Esophagus squamous epithelium (tissue), 4 donors: ENCODE measurements at regions not wholly inside any gene's neighbourhood (a gene's known extent, or its start where the extent isn't known, plus 50 kb on each side); places are given as distances from the start of the nearest gene placed in this dataset.

Experiments used
- CTCF ChIP-seq, 6 experiments: fragments of 450-650 bp in 4 of 6; fragments of 200-600 bp in 2 of 6; sonication (generic) in 2 of 6; IDR thresholded peaks; one replicate each; pipeline ENCODE4 v1.5.1; 2016 to 2019; ENCODE audit warnings: antibody characterized with exemption in 6 of 6, mild to moderate bottlenecking in 4 of 6, moderate library complexity in 4 of 6
- POLR2A ChIP-seq, 4 donors: fragments of 450-650 bp; IDR thresholded peaks; one replicate each; pipeline ENCODE4 v1.6.1; 2017; ENCODE audit warnings: antibody characterized with exemption in 4 of 4, mild to moderate bottlenecking in 4 of 4, moderate library complexity in 3 of 4

- no peak for TF ChIP-seq CTCF (IDR thresholded peaks at IDR 0.05)
- no peak for TF ChIP-seq POLR2A (IDR thresholded peaks at IDR 0.05)
Measured at GRCh38 chr10:23981520-23982309, 227.2 kb upstream of the KIAA1217 start.
